Astrocyte (in vitro differentiated cells and primary cell): ENCODE measurements at regions not wholly inside any gene's neighbourhood (a gene's known extent, or its start where the extent isn't known, plus 50 kb on each side); places are given as distances from the start of the nearest gene placed in this dataset.

Experiments used
- DNase-seq: peaks from one replicate; pipeline ENCODE4 v3.0.0-alpha.2; 2010; ENCODE audit warnings: low read depth
- FAIRE-seq: peaks from 2 replicates; lab custom pipeline; 2011; peaks lifted over from hg19 to GRCh38; lab: Jason Lieb, UNC
- H2AFZ ChIP-seq: 2 replicates; pipeline ENCODE4 v1.6.0; 2012; ENCODE audit warnings: low read depth, low read length, inconsistent platforms
- H3K27ac ChIP-seq: 2 replicates; pipeline ENCODE4 v1.5.1; 2011; ENCODE audit warnings: low read depth, low read length, inconsistent platforms
- H3K27me3 ChIP-seq: 2 replicates; pipeline ENCODE4 v1.6.0; 2011; ENCODE audit warnings: low read length, inconsistent platforms; ENCODE audit not compliant: insufficient read depth
- H3K36me3 ChIP-seq: 2 replicates; pipeline ENCODE4 v1.5.1; 2011; ENCODE audit warnings: low read length, inconsistent platforms; ENCODE audit not compliant: insufficient read depth
- H3K4me1 ChIP-seq: 2 replicates; pipeline ENCODE4 v1.5.1; 2011; ENCODE audit warnings: low read length, inconsistent platforms; ENCODE audit not compliant: insufficient read depth
- H3K4me2 ChIP-seq: 2 replicates; pipeline ENCODE4 v1.6.0; 2012; ENCODE audit warnings: low read length, inconsistent platforms
- H3K4me3 ChIP-seq: 2 replicates; pipeline ENCODE4 v1.5.1; 2011; ENCODE audit warnings: low read depth, mild to moderate bottlenecking, low read length, inconsistent platforms; ENCODE audit not compliant: insufficient read depth
- H3K79me2 ChIP-seq: 2 replicates; pipeline ENCODE4 v1.6.0; 2012; ENCODE audit warnings: mild to moderate bottlenecking, low read length, inconsistent platforms; ENCODE audit not compliant: insufficient read depth
- H3K9ac ChIP-seq: 2 replicates; pipeline ENCODE4 v1.6.0; 2012; ENCODE audit warnings: mild to moderate bottlenecking, low read length, inconsistent platforms
- H3K9me3 ChIP-seq: 2 replicates; pipeline ENCODE4 v1.5.1; 2012; ENCODE audit warnings: low read depth, mild to moderate bottlenecking, low read length, inconsistent platforms; ENCODE audit not compliant: insufficient read depth
- H4K20me1 ChIP-seq: 2 replicates; pipeline ENCODE4 v1.6.0; 2012; ENCODE audit warnings: low read length, inconsistent platforms; ENCODE audit not compliant: insufficient read depth
- H3K27ac Mint-ChIP-seq: one replicate; pipeline ENCODE4 v1.8.0; 2021; ENCODE audit warnings: mild to moderate bottlenecking, mixed read lengths; ENCODE audit not compliant: unreplicated experiment
- H3K27me3 Mint-ChIP-seq: one replicate; pipeline ENCODE4 v1.8.0; 2021; ENCODE audit warnings: low read depth, mixed read lengths; ENCODE audit not compliant: unreplicated experiment
- H3K36me3 Mint-ChIP-seq: one replicate; pipeline ENCODE4 v1.8.0; 2021; ENCODE audit warnings: low read depth, mixed read lengths; ENCODE audit not compliant: unreplicated experiment
- H3K4me1 Mint-ChIP-seq: one replicate; pipeline ENCODE4 v1.8.0; 2021; ENCODE audit warnings: low read depth, mixed read lengths; ENCODE audit not compliant: unreplicated experiment
- H3K4me3 Mint-ChIP-seq: one replicate; pipeline ENCODE4 v1.8.0; 2021; ENCODE audit warnings: mild to moderate bottlenecking, moderate library complexity, mixed read lengths; ENCODE audit not compliant: unreplicated experiment
- H3K9me3 Mint-ChIP-seq: one replicate; pipeline ENCODE4 v1.8.0; 2021; ENCODE audit warnings: mild to moderate bottlenecking, mixed read lengths; ENCODE audit not compliant: unreplicated experiment
- EZH2 ChIP-seq: IDR thresholded peaks from 2 replicates; pipeline ENCODE4 v1.6.1; 2012; ENCODE audit warnings: mild to moderate bottlenecking, low read length, inconsistent platforms; ENCODE audit not compliant: insufficient read depth
- TF ChIP-seq, protein P1 (sequence below): IDR thresholded peaks from 2 replicates; pipeline ENCODE4 v1.5.1; 2011; ENCODE audit warnings: low read depth, mild to moderate bottlenecking, inconsistent platforms, low read length, moderate library complexity; ENCODE audit not compliant: insufficient read depth

- Histone ChIP-seq H3K9ac (no peak overlapping the region), H3K27ac (no peak overlapping the region), H3K4me3 (no peak overlapping the region), H3K79me2 (no peaks in the 10 kb centered on the region), H2AFZ (no peak overlapping the region), H4K20me1 (no peaks in the 10 kb centered on the region), H3K27me3 (no peaks in the 10 kb centered on the region), H3K9me3 (no peaks in the 10 kb centered on the region), H3K36me3 (no peaks in the 10 kb centered on the region), H3K4me1 (peaks cover 19% of the 10 kb centered on the region), H3K4me2 (no peak overlapping the region)
- FAIRE-seq (no peak), DNase-seq (peak; percentile 51)
- Mint-ChIP-seq H3K4me1 (peaks cover 30% of the 10 kb centered on the region), H3K27ac (no peak overlapping the region), H3K27me3 (no peaks in the 10 kb centered on the region), H3K36me3 (no peaks in the 10 kb centered on the region), H3K4me3 (no peak overlapping the region), H3K9me3 (peaks cover 2% of the 10 kb centered on the region)
- TF ChIP-seq, protein P1, sequence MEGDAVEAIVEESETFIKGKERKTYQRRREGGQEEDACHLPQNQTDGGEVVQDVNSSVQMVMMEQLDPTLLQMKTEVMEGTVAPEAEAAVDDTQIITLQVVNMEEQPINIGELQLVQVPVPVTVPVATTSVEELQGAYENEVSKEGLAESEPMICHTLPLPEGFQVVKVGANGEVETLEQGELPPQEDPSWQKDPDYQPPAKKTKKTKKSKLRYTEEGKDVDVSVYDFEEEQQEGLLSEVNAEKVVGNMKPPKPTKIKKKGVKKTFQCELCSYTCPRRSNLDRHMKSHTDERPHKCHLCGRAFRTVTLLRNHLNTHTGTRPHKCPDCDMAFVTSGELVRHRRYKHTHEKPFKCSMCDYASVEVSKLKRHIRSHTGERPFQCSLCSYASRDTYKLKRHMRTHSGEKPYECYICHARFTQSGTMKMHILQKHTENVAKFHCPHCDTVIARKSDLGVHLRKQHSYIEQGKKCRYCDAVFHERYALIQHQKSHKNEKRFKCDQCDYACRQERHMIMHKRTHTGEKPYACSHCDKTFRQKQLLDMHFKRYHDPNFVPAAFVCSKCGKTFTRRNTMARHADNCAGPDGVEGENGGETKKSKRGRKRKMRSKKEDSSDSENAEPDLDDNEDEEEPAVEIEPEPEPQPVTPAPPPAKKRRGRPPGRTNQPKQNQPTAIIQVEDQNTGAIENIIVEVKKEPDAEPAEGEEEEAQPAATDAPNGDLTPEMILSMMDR: no peak
- TF ChIP-seq EZH2: no peak
Measured at GRCh38 chr11:95516786-95517185, 272.8 kb downstream of the FAM76B start.

DNA sequence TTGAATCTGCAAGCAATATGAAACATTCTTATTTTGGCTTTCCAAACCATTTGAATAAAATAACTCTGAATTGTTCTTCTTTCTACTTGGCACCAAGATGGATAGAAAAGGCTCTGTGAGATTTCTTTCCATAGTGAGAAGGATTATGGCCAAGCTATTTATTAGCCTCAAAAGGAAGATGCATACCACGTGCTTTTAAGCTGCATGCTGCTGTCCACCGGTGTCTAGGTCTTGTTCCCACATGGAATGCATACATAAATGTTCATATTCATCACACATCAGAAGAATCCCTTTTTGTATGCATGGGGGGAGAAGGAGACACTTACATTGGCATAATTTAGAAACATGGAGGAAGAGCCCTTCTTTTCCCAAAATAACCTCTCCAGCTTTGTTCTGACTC lies 273.4 kb downstream of the FAM76B start:
- H3K79me2 ChIP-seq: no peaks in the 10 kb centered on the region
- Mint-ChIP-seq H3K4me3 (no peak overlapping the region), H3K27ac (no peak overlapping the region), H3K9me3 (peaks cover 2% of the 10 kb centered on the region), H3K27me3 (no peaks in the 10 kb centered on the region), H3K36me3 (no peaks in the 10 kb centered on the region), H3K4me1 (peaks cover 30% of the 10 kb centered on the region)
- H3K4me1 ChIP-seq: peaks cover 16% of the 10 kb centered on the region
- H3K4me2 ChIP-seq: no peak overlapping the region
- H3K36me3 ChIP-seq: no peaks in the 10 kb centered on the region
- H4K20me1 ChIP-seq: no peaks in the 10 kb centered on the region
- no peaks in the 10 kb centered on the region for H3K27me3 ChIP-seq
- no peak overlapping the region for H2AFZ ChIP-seq
- TF ChIP-seq EZH2: no peak
- TF ChIP-seq, protein P1: no peak
- H3K4me3 ChIP-seq: no peak overlapping the region
- H3K9ac ChIP-seq: no peak overlapping the region
- no peak overlapping the region for H3K27ac ChIP-seq
- DNase-seq (no peak), FAIRE-seq (no peak)
- H3K9me3 ChIP-seq: no peaks in the 10 kb centered on the region

GRCh38 chr11:95515371-95515770 lies 274.2 kb downstream of the FAM76B start:
- no peaks in the 10 kb centered on the region for H3K27me3 Mint-ChIP-seq
- H3K36me3 ChIP-seq: no peaks in the 10 kb centered on the region
- FAIRE-seq (no peak), DNase-seq (no peak)
- H4K20me1 ChIP-seq: no peaks in the 10 kb centered on the region
- H3K9me3 Mint-ChIP-seq: peaks cover 2% of the 10 kb centered on the region
- H3K27ac ChIP-seq: no peak overlapping the region
- peaks cover 12% of the 10 kb centered on the region for H3K4me1 ChIP-seq
- H3K36me3 Mint-ChIP-seq: no peaks in the 10 kb centered on the region
- no peak overlapping the region for H3K9ac ChIP-seq
- H3K4me2 ChIP-seq: no peak overlapping the region
- H3K4me1 Mint-ChIP-seq: peaks cover 30% of the 10 kb centered on the region
- H3K4me3 Mint-ChIP-seq: no peak overlapping the region
- no peak overlapping the region for H3K27ac Mint-ChIP-seq
- H3K79me2 ChIP-seq: no peaks in the 10 kb centered on the region
- H3K4me3 ChIP-seq: no peak overlapping the region
- H2AFZ ChIP-seq: no peak overlapping the region
- H3K27me3 ChIP-seq: no peaks in the 10 kb centered on the region
- H3K9me3 ChIP-seq: no peaks in the 10 kb centered on the region
- TF ChIP-seq EZH2: no peak
- TF ChIP-seq, protein P1: no peak
